ENCODE measurements at regions not wholly inside any gene's neighbourhood (a gene's known extent, or its start where the extent isn't known, plus 50 kb on each side); places are given as distances from the start of the nearest gene placed in this dataset.

- TF ChIP-seq MYBL2 (CRISPR knock-in tag; IDR thresholded peaks at IDR 0.05): no peak
- TF ChIP-seq ZNF423 (CRISPR knock-in tag; IDR thresholded peaks at IDR 0.05): no peak
- TF ChIP-seq TEAD4 (CRISPR knock-in tag; IDR thresholded peaks at IDR 0.05): no peak
- TF ChIP-seq ZNF425 (CRISPR knock-in tag; conservative IDR thresholded peaks at IDR 0.05): no peak
- TF ChIP-seq TP53 (CRISPR knock-in tag; IDR thresholded peaks at IDR 0.05): no peak
- TF ChIP-seq E2F1 (CRISPR knock-in tag; IDR thresholded peaks at IDR 0.05): no peak
- TF ChIP-seq HMGA2 (CRISPR knock-in tag; IDR thresholded peaks at IDR 0.05): no peak
- no peak for TF ChIP-seq SP1 (CRISPR knock-in tag; conservative IDR thresholded peaks at IDR 0.05)
- TF ChIP-seq, protein P1, sequence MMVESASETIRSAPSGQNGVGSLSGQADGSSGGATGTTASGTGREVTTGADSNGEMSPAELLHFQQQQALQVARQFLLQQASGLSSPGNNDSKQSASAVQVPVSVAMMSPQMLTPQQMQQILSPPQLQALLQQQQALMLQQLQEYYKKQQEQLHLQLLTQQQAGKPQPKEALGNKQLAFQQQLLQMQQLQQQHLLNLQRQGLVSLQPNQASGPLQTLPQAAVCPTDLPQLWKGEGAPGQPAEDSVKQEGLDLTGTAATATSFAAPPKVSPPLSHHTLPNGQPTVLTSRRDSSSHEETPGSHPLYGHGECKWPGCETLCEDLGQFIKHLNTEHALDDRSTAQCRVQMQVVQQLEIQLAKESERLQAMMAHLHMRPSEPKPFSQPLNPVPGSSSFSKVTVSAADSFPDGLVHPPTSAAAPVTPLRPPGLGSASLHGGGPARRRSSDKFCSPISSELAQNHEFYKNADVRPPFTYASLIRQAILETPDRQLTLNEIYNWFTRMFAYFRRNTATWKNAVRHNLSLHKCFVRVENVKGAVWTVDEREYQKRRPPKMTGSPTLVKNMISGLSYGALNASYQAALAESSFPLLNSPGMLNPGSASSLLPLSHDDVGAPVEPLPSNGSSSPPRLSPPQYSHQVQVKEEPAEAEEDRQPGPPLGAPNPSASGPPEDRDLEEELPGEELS (CRISPR knock-in tag; IDR thresholded peaks at IDR 0.05): no peak
- no peak for TF ChIP-seq FOXJ3 (CRISPR knock-in tag; IDR thresholded peaks at IDR 0.05; ENCODE audit: borderline replicate concordance)
- no peak for TF ChIP-seq CBFB (CRISPR knock-in tag; IDR thresholded peaks at IDR 0.05; ENCODE audit: low read depth)
Measured at GRCh38 chr2:75340560-75340959, 141.2 kb upstream of the TACR1 start (continued).

DNA sequence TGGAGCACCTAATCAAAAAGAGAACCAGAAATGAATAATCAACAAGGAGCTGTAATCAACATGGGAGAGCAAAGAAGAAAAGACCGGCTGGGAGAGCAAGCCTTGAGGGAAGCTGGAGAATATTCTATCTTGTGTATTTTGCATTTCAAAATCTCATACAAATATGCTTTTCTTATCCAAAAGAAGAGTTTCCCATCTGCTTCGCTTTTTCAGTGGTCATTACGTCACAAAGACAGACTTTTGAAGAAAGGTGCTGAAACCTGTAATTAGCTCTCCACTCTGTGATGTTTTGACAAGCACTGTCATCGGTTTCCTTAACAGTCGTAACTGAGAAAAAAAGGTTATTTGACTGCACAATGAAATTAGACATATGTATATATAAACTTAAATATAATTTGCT is 139.1 kb upstream of the TACR1 start:
- POLR2A ChIA-PET: no interaction called here
- Mint-ChIP-seq H3K4me1 (peaks cover 29% of the 10 kb centered on the region), H3K4me3 (no peak overlapping the region), H3K36me3 (no peaks in the 10 kb centered on the region), H3K9me3 (no peaks in the 10 kb centered on the region), H3K27ac (no peak overlapping the region; the same call in 1 of the 2 replicates), H3K27me3 (ENCODE audit: low read depth) (no peaks in the 10 kb centered on the region)
- TF ChIP-seq, protein P2, sequence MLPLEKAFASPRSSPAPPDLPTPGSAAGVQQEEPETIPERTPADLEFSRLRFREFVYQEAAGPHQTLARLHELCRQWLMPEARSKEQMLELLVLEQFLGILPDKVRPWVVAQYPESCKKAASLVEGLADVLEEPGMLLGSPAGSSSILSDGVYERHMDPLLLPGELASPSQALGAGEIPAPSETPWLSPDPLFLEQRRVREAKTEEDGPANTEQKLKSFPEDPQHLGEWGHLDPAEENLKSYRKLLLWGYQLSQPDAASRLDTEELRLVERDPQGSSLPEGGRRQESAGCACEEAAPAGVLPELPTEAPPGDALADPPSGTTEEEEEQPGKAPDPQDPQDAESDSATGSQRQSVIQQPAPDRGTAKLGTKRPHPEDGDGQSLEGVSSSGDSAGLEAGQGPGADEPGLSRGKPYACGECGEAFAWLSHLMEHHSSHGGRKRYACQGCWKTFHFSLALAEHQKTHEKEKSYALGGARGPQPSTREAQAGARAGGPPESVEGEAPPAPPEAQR (CRISPR knock-in tag; IDR thresholded peaks at IDR 0.05): no peak
- no peak for TF ChIP-seq ZNF671 (CRISPR knock-in tag; IDR thresholded peaks at IDR 0.05)
- no peak for TF ChIP-seq SMAD3 (CRISPR knock-in tag; IDR thresholded peaks at IDR 0.05; ENCODE audit: borderline replicate concordance)
- no peak for TF ChIP-seq MLX (CRISPR knock-in tag; IDR thresholded peaks at IDR 0.05)
- ATAC-seq (no peak), DNase-seq (ENCODE audit: low spot score) (no peak)
- CTCF ChIA-PET: no interaction called here

DNA sequence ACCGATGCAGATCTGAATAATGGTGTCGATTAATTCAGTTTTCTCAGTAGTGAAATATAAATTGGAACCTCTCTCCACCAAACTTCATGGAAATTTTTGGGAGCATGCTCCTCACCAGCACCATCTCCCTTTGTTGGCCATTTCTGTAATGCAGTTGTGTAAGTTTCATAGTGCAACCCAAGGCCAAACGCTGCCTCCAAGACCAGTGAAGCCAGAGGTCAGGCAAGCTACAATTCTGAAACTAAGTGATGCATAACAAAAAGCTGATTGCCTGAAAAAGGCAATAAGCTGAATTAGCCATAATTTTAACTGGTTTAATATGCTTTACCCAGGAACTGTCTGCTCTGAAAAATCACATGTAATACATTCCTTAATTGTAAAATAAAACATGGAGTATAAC is 138.3 kb upstream of the TACR1 start:
- no peaks in the 10 kb centered on the region for H3K9me3 Mint-ChIP-seq
- TF ChIP-seq, protein P3, sequence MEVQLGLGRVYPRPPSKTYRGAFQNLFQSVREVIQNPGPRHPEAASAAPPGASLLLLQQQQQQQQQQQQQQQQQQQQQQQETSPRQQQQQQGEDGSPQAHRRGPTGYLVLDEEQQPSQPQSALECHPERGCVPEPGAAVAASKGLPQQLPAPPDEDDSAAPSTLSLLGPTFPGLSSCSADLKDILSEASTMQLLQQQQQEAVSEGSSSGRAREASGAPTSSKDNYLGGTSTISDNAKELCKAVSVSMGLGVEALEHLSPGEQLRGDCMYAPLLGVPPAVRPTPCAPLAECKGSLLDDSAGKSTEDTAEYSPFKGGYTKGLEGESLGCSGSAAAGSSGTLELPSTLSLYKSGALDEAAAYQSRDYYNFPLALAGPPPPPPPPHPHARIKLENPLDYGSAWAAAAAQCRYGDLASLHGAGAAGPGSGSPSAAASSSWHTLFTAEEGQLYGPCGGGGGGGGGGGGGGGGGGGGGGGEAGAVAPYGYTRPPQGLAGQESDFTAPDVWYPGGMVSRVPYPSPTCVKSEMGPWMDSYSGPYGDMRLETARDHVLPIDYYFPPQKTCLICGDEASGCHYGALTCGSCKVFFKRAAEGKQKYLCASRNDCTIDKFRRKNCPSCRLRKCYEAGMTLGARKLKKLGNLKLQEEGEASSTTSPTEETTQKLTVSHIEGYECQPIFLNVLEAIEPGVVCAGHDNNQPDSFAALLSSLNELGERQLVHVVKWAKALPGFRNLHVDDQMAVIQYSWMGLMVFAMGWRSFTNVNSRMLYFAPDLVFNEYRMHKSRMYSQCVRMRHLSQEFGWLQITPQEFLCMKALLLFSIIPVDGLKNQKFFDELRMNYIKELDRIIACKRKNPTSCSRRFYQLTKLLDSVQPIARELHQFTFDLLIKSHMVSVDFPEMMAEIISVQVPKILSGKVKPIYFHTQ (CRISPR knock-in tag; IDR thresholded peaks at IDR 0.05): no peak
- TF ChIP-seq TEAD4 (CRISPR knock-in tag; IDR thresholded peaks at IDR 0.05) (no peak), MAX (CRISPR knock-in tag; IDR thresholded peaks at IDR 0.05) (no peak), GTF2I (CRISPR knock-in tag; conservative IDR thresholded peaks at IDR 0.05) (no peak), ELF4 (CRISPR knock-in tag; IDR thresholded peaks at IDR 0.05; ENCODE audit: low read depth) (no peak), TEAD1 (CRISPR knock-in tag; IDR thresholded peaks at IDR 0.05) (no peak)
- H3K4me3 Mint-ChIP-seq: no peak overlapping the region
- POLR2A ChIA-PET: no interaction called here
- DNase-seq (ENCODE audit: low spot score) (no peak), ATAC-seq (no peak)
- H3K36me3 Mint-ChIP-seq: no peaks in the 10 kb centered on the region
- peaks cover 27% of the 10 kb centered on the region for H3K4me1 Mint-ChIP-seq
- no peaks in the 10 kb centered on the region for H3K27me3 Mint-ChIP-seq (ENCODE audit: low read depth)
- CTCF ChIA-PET: interaction anchor here (1.4 kb wide), 1 partner anchor 180 kb away, joined by 3 read pairs; no protein-coding TSS in a partner anchor
- no peak overlapping the region for H3K27ac Mint-ChIP-seq
